Adrenal gland (tissue), 9 donors: ENCODE measurements at regions not wholly inside any gene's neighbourhood (a gene's known extent, or its start where the extent isn't known, plus 50 kb on each side); places are given as distances from the start of the nearest gene placed in this dataset.

Source experiments
- DNase-seq, 7 donors: peaks; one replicate each; pipeline ENCODE4 v3.0.0-alpha.2; 2019 to 2020
- H3K27ac ChIP-seq, 5 donors: fragments of 200-600 bp; sonication (generic) in 4 of 5; 1 replicate in 3 of 5; 2 replicates in 2 of 5; pipeline versions ENCODE4 v1.5.1 to v1.8.0; 2016 to 2020; ENCODE audit warnings: mild to moderate bottlenecking in 1 of 5
- H3K27me3 ChIP-seq: fragments of 200-600 bp; 2 replicates; pipeline ENCODE4 v1.8.0; 2021
- H3K36me3 ChIP-seq, 2 donors: fragments of 200-600 bp; replicated peaks in 1 of 2; 1 replicate in 1 of 2; 2 replicates in 1 of 2; pipeline versions ENCODE4 v1.5.1 to v1.8.0; 2018 to 2022
- H3K4me1 ChIP-seq, 2 donors: fragments of 200-600 bp; replicated peaks in 1 of 2; 1 replicate in 1 of 2; 2 replicates in 1 of 2; pipeline versions ENCODE4 v1.5.1 to v1.8.0; 2018 to 2021
- H3K4me3 ChIP-seq, 4 donors: fragments of 200-600 bp; sonication (generic) in 3 of 4; one replicate each; pipeline ENCODE4 v1.5.1; 2016 to 2018
- H3K9me3 ChIP-seq, 3 donors: fragments of 200-600 bp; sonication (generic) in 1 of 3; replicated peaks in 1 of 3; 1 replicate in 2 of 3; 2 replicates in 1 of 3; pipeline versions ENCODE4 v1.5.1 to v1.8.0; 2016 to 2021
- POLR2A ChIP-seq, 2 donors: fragments of 450-650 bp; IDR thresholded peaks; one replicate each; pipeline ENCODE4 v1.6.1; 2017; ENCODE audit warnings: antibody characterized with exemption in 2 of 2, mild to moderate bottlenecking in 2 of 2, moderate library complexity in 1 of 2
- WGBS, 4 donors: extraction: QIAGEN DNeasy Blood & Tissue Kit in 2 of 4; methylation state at CpG; one replicate each; pipeline versions ENCODE4 v1.1.5 to v1.1.7; 2013 to 2017; 5-methylcytosine and 5-hydroxymethylcytosine counted together
- intact Hi-C, 2 donors: fragments of 100-400 bp; cut with DNase I; formaldehyde crosslinking; loops; one replicate each; pipeline versions ENCODE4 v1.14.1 to v1.15.0; 2022 to 2023
- TF ChIP-seq, protein P1 (sequence below), 6 experiments: fragments of 450-650 bp in 4 of 6; fragments of 200-600 bp in 2 of 6; sonication (generic) in 1 of 6; IDR thresholded peaks; 1 replicate in 5 of 6; 2 replicates in 1 of 6; pipeline versions ENCODE4 v1.5.1 to v1.8.0; 2016 to 2021; ENCODE audit warnings: antibody characterized with exemption in 6 of 6, mild to moderate bottlenecking in 2 of 6, moderate library complexity in 1 of 6
- donor health status: healthy with polysubstance abuse.
- donor health status: Bipolar disorder and iron deficiency.
- donor health status: DM: yes; HTN: yes; CAD: no.
- donor health status: DM: no; HTN: no; CAD: no.
- donor health status: DM: no; HTN: no; CAD: no.

DNA sequence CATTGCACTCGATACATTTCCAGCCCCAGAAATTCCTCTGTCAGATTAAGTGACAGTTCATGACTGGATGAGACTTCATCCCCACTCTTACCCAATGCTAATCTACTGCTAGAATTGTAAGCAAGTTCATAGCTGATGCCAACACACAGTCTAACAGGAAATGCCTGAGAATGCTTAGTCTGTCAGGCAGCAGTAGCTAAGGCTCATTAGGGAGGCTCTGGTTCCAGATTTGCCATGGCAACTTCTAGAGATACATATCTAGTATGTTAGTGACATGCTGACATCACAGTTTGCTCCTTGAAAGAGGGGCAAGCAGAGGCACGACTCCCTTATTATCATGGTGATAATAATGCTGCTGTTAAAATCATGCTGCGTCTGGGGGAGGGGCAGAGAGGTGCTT, 198.4 kb downstream of the RBM43 start:
- no peak overlapping the region for H3K27ac ChIP-seq
- no peak for DNase-seq
- 50 to 74% (median 65%) methylated on average over 3 of the region's 3 CpGs for WGBS, 4 donors
- H3K4me1 ChIP-seq: no peaks in the 10 kb centered on the region
- TF ChIP-seq POLR2A (IDR thresholded peaks at IDR 0.05): no peak
- TF ChIP-seq, protein P1, sequence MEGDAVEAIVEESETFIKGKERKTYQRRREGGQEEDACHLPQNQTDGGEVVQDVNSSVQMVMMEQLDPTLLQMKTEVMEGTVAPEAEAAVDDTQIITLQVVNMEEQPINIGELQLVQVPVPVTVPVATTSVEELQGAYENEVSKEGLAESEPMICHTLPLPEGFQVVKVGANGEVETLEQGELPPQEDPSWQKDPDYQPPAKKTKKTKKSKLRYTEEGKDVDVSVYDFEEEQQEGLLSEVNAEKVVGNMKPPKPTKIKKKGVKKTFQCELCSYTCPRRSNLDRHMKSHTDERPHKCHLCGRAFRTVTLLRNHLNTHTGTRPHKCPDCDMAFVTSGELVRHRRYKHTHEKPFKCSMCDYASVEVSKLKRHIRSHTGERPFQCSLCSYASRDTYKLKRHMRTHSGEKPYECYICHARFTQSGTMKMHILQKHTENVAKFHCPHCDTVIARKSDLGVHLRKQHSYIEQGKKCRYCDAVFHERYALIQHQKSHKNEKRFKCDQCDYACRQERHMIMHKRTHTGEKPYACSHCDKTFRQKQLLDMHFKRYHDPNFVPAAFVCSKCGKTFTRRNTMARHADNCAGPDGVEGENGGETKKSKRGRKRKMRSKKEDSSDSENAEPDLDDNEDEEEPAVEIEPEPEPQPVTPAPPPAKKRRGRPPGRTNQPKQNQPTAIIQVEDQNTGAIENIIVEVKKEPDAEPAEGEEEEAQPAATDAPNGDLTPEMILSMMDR (IDR thresholded peaks at IDR 0.05): no peak
- no peaks in the 10 kb centered on the region for H3K36me3 ChIP-seq
- intact Hi-C loops: no loop called here
- no peaks in the 10 kb centered on the region for H3K27me3 ChIP-seq
- no peak overlapping the region for H3K4me3 ChIP-seq
- no peaks in the 10 kb centered on the region for H3K9me3 ChIP-seq

DNA sequence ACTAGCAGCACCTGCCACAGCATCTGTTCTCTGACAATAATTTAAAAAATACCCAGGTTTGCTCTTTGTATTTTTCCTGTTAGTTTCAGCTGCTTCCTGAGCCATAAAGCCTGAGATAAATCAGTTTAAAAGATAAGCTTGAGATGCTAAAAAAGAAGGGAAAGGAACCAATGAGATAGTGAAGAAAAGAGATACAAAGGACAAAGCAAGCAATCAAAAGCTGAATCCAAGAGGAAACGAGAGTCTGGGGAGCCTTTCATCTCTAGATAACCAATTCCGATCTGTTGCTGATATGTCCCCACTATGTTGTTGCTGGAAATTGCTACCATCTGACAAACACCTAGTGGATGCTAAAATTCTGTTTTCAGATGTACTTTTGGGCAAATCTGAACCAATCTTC, 201.4 kb downstream of the RBM43 start:
- DNase-seq: no peak
- Histone ChIP-seq H3K4me3 (no peak overlapping the region), H3K36me3 (no peaks in the 10 kb centered on the region), H3K27ac (no peak overlapping the region), H3K9me3 (no peaks in the 10 kb centered on the region), H3K4me1 (peaks cover 8 to 15% of the 10 kb centered on the region in 2 donors), H3K27me3 (no peaks in the 10 kb centered on the region)
- TF ChIP-seq, protein P1 (IDR thresholded peaks at IDR 0.05): no peak
- TF ChIP-seq POLR2A (IDR thresholded peaks at IDR 0.05): no peak
- WGBS, 4 donors: 55 to 74% (median 63%) methylated on average over 2 of the region's 2 CpGs
- intact Hi-C loops: no loop called here

DNA sequence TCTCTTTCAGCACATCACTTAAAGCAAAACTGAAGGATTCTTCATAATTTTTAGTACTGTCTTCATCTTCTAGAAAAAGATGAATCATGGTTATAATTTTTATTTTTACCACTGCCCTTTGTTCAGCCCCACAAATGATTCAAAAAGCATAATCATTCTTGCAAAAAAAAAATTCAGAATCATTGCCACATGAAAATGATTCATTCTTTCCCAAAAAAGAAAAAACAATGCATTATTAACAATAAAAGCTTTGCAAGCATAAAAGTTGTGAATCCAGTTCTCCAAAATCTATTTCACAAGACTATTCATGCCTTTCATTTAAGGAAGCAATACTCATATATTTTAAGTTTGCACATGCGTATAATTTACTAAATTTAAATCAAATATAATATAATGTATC, 204.8 kb downstream of the RBM43 start:
- DNase-seq: no peak
- H3K36me3 ChIP-seq: no peaks in the 10 kb centered on the region
- 68 to 82% (median 74%) methylated on average over 1 of the region's 1 CpG for WGBS, 4 donors
- intact Hi-C loops: no loop called here
- no peaks in the 10 kb centered on the region for H3K27me3 ChIP-seq
- H3K4me1 ChIP-seq: peaks cover 8 to 15% of the 10 kb centered on the region in 2 donors
- no peaks in the 10 kb centered on the region for H3K9me3 ChIP-seq
- TF ChIP-seq, protein P1 (IDR thresholded peaks at IDR 0.05): no peak
- no peak for TF ChIP-seq POLR2A (IDR thresholded peaks at IDR 0.05)
- H3K27ac ChIP-seq: peak overlapping the region in 1 of 5 donors; percentile 7
- no peak overlapping the region for H3K4me3 ChIP-seq

DNA sequence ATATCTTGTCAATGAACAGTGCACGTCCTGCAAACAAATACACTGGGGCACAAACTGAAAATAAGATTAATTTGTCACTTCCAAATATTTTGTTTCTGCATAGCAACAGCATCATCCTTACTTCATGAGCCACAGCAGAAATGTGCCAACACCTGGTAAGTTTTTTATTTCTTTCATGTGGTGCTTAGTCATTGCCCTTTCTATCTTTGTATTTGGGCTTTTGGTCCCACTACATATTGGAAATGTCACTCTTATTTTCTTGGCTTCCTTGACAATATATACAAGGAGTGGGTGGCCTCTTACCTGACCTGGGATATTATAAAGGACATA, 208.0 kb downstream of the RBM43 start:
- DNase-seq: no peak
- TF ChIP-seq, protein P1 (IDR thresholded peaks at IDR 0.05): no peak
- TF ChIP-seq POLR2A (IDR thresholded peaks at IDR 0.05): no peak
- intact Hi-C loops: no loop called here
- Histone ChIP-seq H3K36me3 (no peaks in the 10 kb centered on the region), H3K9me3 (no peaks in the 10 kb centered on the region), H3K27ac (no peak overlapping the region), H3K27me3 (no peaks in the 10 kb centered on the region), H3K4me3 (no peak overlapping the region), H3K4me1 (peaks cover 8 to 15% of the 10 kb centered on the region in 2 donors)
- 68 to 84% (median 71%) methylated on average over 1 of the region's 1 CpG for WGBS, 4 donors
